CD4-positive, alpha-beta T cell (primary cell): ENCODE measurements at regions not wholly inside any gene's neighbourhood (a gene's known extent, or its start where the extent isn't known, plus 50 kb on each side); places are given as distances from the start of the nearest gene placed in this dataset.

ENCODE experiments used
- ATAC-seq: fragments of 200-7000 bp; cut with Tn5 transposase; one replicate; pipeline ENCODE4 v1.10.0; 2022; ENCODE audit warnings: mild to moderate bottlenecking; ENCODE audit not compliant: poor library complexity
- CTCF ChIA-PET: fragments of 350-600 bp; sonication (Branson Sonifier 250); formaldehyde crosslinking; loops from one replicate; lab custom pipeline; 2021; ENCODE audit warnings: antibody characterized with exemption, inconsistent platforms; lab: Charles Lee
- POLR2A ChIA-PET: fragments of 350-600 bp; sonication (Branson Sonifier 250); formaldehyde crosslinking; loops from one replicate; lab custom pipeline; 2021; ENCODE audit warnings: antibody characterized with exemption, inconsistent platforms; lab: Charles Lee
- DNase-seq, 14 experiments: peaks; one replicate each; pipeline ENCODE4 v3.0.0-alpha.2; 2013 to 2020; ENCODE audit warnings: mixed read lengths in 2 of 14
- H3K27ac ChIP-seq, 2 donors: one replicate each; pipeline versions ENCODE4 v1.5.1 to v1.7.0; 2013; ENCODE audit warnings: low read length in 2 of 2, low read depth in 1 of 2, mild to moderate bottlenecking in 1 of 2
- H3K27me3 ChIP-seq, 2 experiments: 1 replicate in 1 of 2; 2 replicates in 1 of 2; pipeline versions ENCODE4 v1.6.1 to v1.7.0; 2013; ENCODE audit warnings: low read length in 2 of 2, control low read depth in 1 of 2, mild to moderate bottlenecking in 1 of 2, moderate library complexity in 1 of 2; ENCODE audit not compliant: insufficient read depth in 2 of 2, control insufficient read depth in 1 of 2
- H3K36me3 ChIP-seq: one replicate; pipeline ENCODE4 v1.6.1; 2013; ENCODE audit warnings: low read length, control low read depth; ENCODE audit not compliant: insufficient read depth
- H3K4me1 ChIP-seq: one replicate; pipeline ENCODE4 v1.6.1; 2013; ENCODE audit warnings: low read length, control low read depth; ENCODE audit not compliant: insufficient read depth
- H3K4me3 ChIP-seq: one replicate; pipeline ENCODE4 v1.5.1; 2013; ENCODE audit warnings: mild to moderate bottlenecking, low read length, moderate library complexity
- H3K9me3 ChIP-seq, 2 experiments: 1 replicate in 1 of 2; 2 replicates in 1 of 2; pipeline versions ENCODE4 v1.6.1 to v1.7.0; 2013; ENCODE audit warnings: low read length in 2 of 2, mild to moderate bottlenecking in 2 of 2, control low read depth in 1 of 2, moderate library complexity in 1 of 2; ENCODE audit not compliant: control insufficient read depth in 1 of 2, insufficient read depth in 1 of 2
- H3K27ac Mint-ChIP-seq: one replicate; pipeline ENCODE4 v1.8.0; 2020; ENCODE audit warnings: mixed read lengths
- H3K27me3 Mint-ChIP-seq: one replicate; pipeline ENCODE4 v1.8.0; 2021; ENCODE audit warnings: mixed read lengths
- H3K36me3 Mint-ChIP-seq: one replicate; pipeline ENCODE4 v1.8.0; 2021; ENCODE audit warnings: low read depth, mixed read lengths
- H3K4me1 Mint-ChIP-seq: one replicate; pipeline ENCODE4 v1.8.0; 2021; ENCODE audit warnings: low read depth, mixed read lengths
- H3K4me3 Mint-ChIP-seq: one replicate; pipeline ENCODE4 v1.8.0; 2020; ENCODE audit warnings: mild to moderate bottlenecking, mixed read lengths
- H3K9me3 Mint-ChIP-seq: one replicate; pipeline ENCODE4 v1.8.0; 2020; ENCODE audit warnings: mixed read lengths
- CTCF ChIP-seq: fragments of 200-600 bp; IDR thresholded peaks from one replicate; pipeline ENCODE4 v1.8.0; 2022; ENCODE audit warnings: antibody characterized with exemption, mild to moderate bottlenecking
- intact Hi-C, 2 experiments: fragments of 100-400 bp; cut with DNase I in 1 of 2; cut with micrococcal nuclease in 1 of 2; formaldehyde crosslinking; loops; one replicate each; pipeline versions ENCODE4 v1.15.1 to v1.9.0; 2023 to 2025; cut with DNase I, micrococcal nuclease

- Histone ChIP-seq H3K27ac (no peak overlapping the region), H3K4me1 (no peaks in the 10 kb centered on the region), H3K4me3 (no peak overlapping the region), H3K27me3 (no peaks in the 10 kb centered on the region), H3K36me3 (no peaks in the 10 kb centered on the region), H3K9me3 (peaks cover 0 to 19% of the 10 kb centered on the region in 2 experiments)
- POLR2A ChIA-PET = no interaction called here
- Mint-ChIP-seq H3K27me3 (no peaks in the 10 kb centered on the region), H3K36me3 (no peaks in the 10 kb centered on the region), H3K4me3 (no peak overlapping the region), H3K27ac (no peak overlapping the region), H3K4me1 (no peaks in the 10 kb centered on the region), H3K9me3 (peaks cover 6% of the 10 kb centered on the region)
- TF ChIP-seq CTCF = no peak
- ATAC-seq (no peak), DNase-seq (no peak)
- CTCF ChIA-PET = no interaction called here
- intact Hi-C loops = no loop called here
Observed at GRCh38 chr19:28307487-28307886, 905.5 kb downstream of the UQCRFS1 start.

GRCh38 chr19:28305513-28305912 lies 907.4 kb downstream of the UQCRFS1 start:
- Mint-ChIP-seq H3K36me3 (no peaks in the 10 kb centered on the region), H3K9me3 (peaks cover 6% of the 10 kb centered on the region), H3K27ac (no peak overlapping the region), H3K4me1 (no peaks in the 10 kb centered on the region), H3K4me3 (no peak overlapping the region), H3K27me3 (no peaks in the 10 kb centered on the region)
- ATAC-seq (no peak), DNase-seq (no peak)
- intact Hi-C loops = no loop called here
- Histone ChIP-seq H3K9me3 (peaks cover 0 to 25% of the 10 kb centered on the region in 2 experiments), H3K4me3 (no peak overlapping the region), H3K27me3 (no peaks in the 10 kb centered on the region), H3K27ac (no peak overlapping the region), H3K36me3 (no peaks in the 10 kb centered on the region), H3K4me1 (no peaks in the 10 kb centered on the region)
- ChIA-PET POLR2A (no interaction called here), CTCF (no interaction called here)
- TF ChIP-seq CTCF = no peak

GRCh38 chr19:28303502-28303901 lies 909.4 kb downstream of the UQCRFS1 start:
- Histone ChIP-seq H3K4me1 (no peaks in the 10 kb centered on the region), H3K27ac (no peak overlapping the region), H3K9me3 (peaks cover 0 to 27% of the 10 kb centered on the region in 2 experiments), H3K27me3 (no peaks in the 10 kb centered on the region), H3K4me3 (no peak overlapping the region), H3K36me3 (no peaks in the 10 kb centered on the region)
- intact Hi-C loops = no loop called here
- TF ChIP-seq CTCF = no peak
- Mint-ChIP-seq H3K27me3 (no peaks in the 10 kb centered on the region), H3K4me3 (no peak overlapping the region), H3K36me3 (no peaks in the 10 kb centered on the region), H3K9me3 (peaks cover 5% of the 10 kb centered on the region), H3K4me1 (no peaks in the 10 kb centered on the region), H3K27ac (no peak overlapping the region)
- ChIA-PET POLR2A (no interaction called here), CTCF (no interaction called here)
- ATAC-seq (no peak), DNase-seq (no peak)
